OCI-LY7 (cell line): ENCODE measurements at regions not wholly inside any gene's neighbourhood (a gene's known extent, or its start where the extent isn't known, plus 50 kb on each side); places are given as distances from the start of the nearest gene placed in this dataset.

Source experiments
- BruUV-seq: library from RNA; stranded (reverse); fragments of 400-500 nt; replicated peaks from 2 replicates; lab custom pipeline; 2021; lab: Mats Ljungman, UMichigan
- CTCF ChIA-PET: fragments of 300-600 bp; sonication (Branson Sonifier 250); formaldehyde crosslinking; loops from one replicate; lab custom pipeline; 2022; ENCODE audit warnings: antibody characterized with exemption; ENCODE audit not compliant: unreplicated experiment; lab: Charles Lee
- POLR2A ChIA-PET: fragments of 300-600 bp; sonication (Branson Sonifier 250); formaldehyde crosslinking; loops from one replicate; lab custom pipeline; 2022; ENCODE audit warnings: antibody characterized with exemption; lab: Charles Lee
- DNase-seq: peaks from one replicate; pipeline ENCODE4 v3.0.0-alpha.2; 2015; ENCODE audit warnings: low spot score
- H2AFZ ChIP-seq: fragments of 200-600 bp; sonication (generic), shearing (Covaris generic); 2 replicates; pipeline ENCODE4 v1.6.1; 2014; ENCODE audit warnings: mild to moderate bottlenecking, antibody characterized with exemption, low read length, moderate library complexity
- H3K27ac ChIP-seq: fragments of 200-600 bp; sonication (generic); 2 replicates; pipeline ENCODE4 v1.5.1; 2014; ENCODE audit warnings: mixed run types, low read depth, mild to moderate bottlenecking, moderate library complexity, low read length, inconsistent platforms; ENCODE audit not compliant: poor library complexity, severe bottlenecking
- H3K36me3 ChIP-seq: fragments of 200-600 bp; sonication (generic); 2 replicates; pipeline ENCODE4 v1.6.1; 2014; ENCODE audit warnings: mild to moderate bottlenecking, antibody characterized with exemption, low read length, moderate library complexity, mixed read lengths; ENCODE audit not compliant: insufficient read depth
- H3K4me1 ChIP-seq: fragments of 200-600 bp; sonication (generic); 2 replicates; pipeline ENCODE4 v1.5.1; 2014; ENCODE audit warnings: mild to moderate bottlenecking, low read length; ENCODE audit not compliant: insufficient read depth, poor library complexity, severe bottlenecking
- H3K4me2 ChIP-seq: fragments of 200-600 bp; sonication (generic); 2 replicates; pipeline ENCODE4 v1.6.1; 2014; ENCODE audit warnings: mild to moderate bottlenecking, low read length
- H3K4me3 ChIP-seq: fragments of 200-600 bp; sonication (generic); 2 replicates; pipeline ENCODE4 v1.5.1; 2014; ENCODE audit warnings: mild to moderate bottlenecking, low read depth, low read length; ENCODE audit not compliant: poor library complexity, severe bottlenecking
- H3K79me2 ChIP-seq: fragments of 200-600 bp; sonication (generic); 2 replicates; pipeline ENCODE4 v1.6.1; 2016; ENCODE audit warnings: low read depth, mild to moderate bottlenecking, low read length, moderate library complexity, mixed read lengths; ENCODE audit not compliant: insufficient read depth
- H3K9me2 ChIP-seq: fragments of 200-600 bp; sonication (generic); 2 replicates; pipeline ENCODE4 v1.6.1; 2016; ENCODE audit warnings: mild to moderate bottlenecking, low read length, mixed read lengths; ENCODE audit not compliant: insufficient read depth
- H3K9me3 ChIP-seq: fragments of 200-600 bp; sonication (generic); 2 replicates; pipeline ENCODE4 v1.6.1; 2014; ENCODE audit warnings: mild to moderate bottlenecking, mixed run types, low read length, mixed read lengths
- H4K20me1 ChIP-seq: fragments of 200-600 bp; sonication (generic); 2 replicates; pipeline ENCODE4 v1.6.1; 2014; ENCODE audit warnings: mild to moderate bottlenecking, antibody characterized with exemption, low read length, moderate library complexity, mixed read lengths; ENCODE audit not compliant: insufficient read depth
- CTCF ChIP-seq: fragments of 200-600 bp; sonication (generic); conservative IDR thresholded peaks from 2 replicates; pipeline ENCODE4 v1.5.1; 2014; ENCODE audit warnings: mild to moderate bottlenecking, antibody characterized with exemption, low read length, moderate library complexity, mixed read lengths
- EZH2phosphoT487 ChIP-seq: fragments of 200-600 bp; sonication (generic); IDR thresholded peaks from 2 replicates; pipeline ENCODE4 v1.6.1; 2018; ENCODE audit warnings: low read depth, borderline replicate concordance, mild to moderate bottlenecking, mixed run types, antibody characterized with exemption, low read length, moderate library complexity, mixed read lengths
- intact Hi-C: fragments of 100-400 bp; cut with micrococcal nuclease; formaldehyde crosslinking; loops from one replicate; pipeline ENCODE4 v1.10.0; 2022; ENCODE audit not compliant: unreplicated experiment

GRCh38 chr13:62119739-62120700, 704.4 kb upstream of the PCDH20 start:
- TF ChIP-seq CTCF (peak; percentile 90), EZH2phosphoT487 (no peak)
- peak; percentile 63 for DNase-seq
- H3K9me3 ChIP-seq: peaks cover 4% of the 10 kb centered on the region; the same call in 1 of the 2 replicates
- BruUV-seq: no TSS peak
- no peaks in the 10 kb centered on the region for H3K79me2 ChIP-seq
- no peak overlapping the region; the same call in 1 of the 2 replicates for H3K4me2 ChIP-seq
- no peak overlapping the region for H3K27ac ChIP-seq
- no peaks in the 10 kb centered on the region for H3K9me2 ChIP-seq
- H4K20me1 ChIP-seq: no peaks in the 10 kb centered on the region
- H3K36me3 ChIP-seq: no peaks in the 10 kb centered on the region
- H2AFZ ChIP-seq: peak overlapping the region; percentile 37; the same call in 1 of the 2 replicates
- H3K4me1 ChIP-seq: peaks cover 11% of the 10 kb centered on the region
- ChIA-PET CTCF (interaction anchor here (0.9 to 1.0 kb wide), 2 partner anchors 238 to 251 kb away, joined by 3 to 5 read pairs; no protein-coding TSS in a partner anchor), POLR2A (interaction anchor here (0.8 to 1.2 kb wide), 6 partner anchors 9 to 207 kb away, joined by 3 to 5 read pairs (median 3); no protein-coding TSS in a partner anchor)
- intact Hi-C loops: loop anchor here (1.0 to 10.0 kb wide), 5 partner anchors 89 to 525 kb away; no protein-coding TSS in a partner anchor
- H3K4me3 ChIP-seq: no peak overlapping the region

- ChIA-PET POLR2A (no interaction called here), CTCF (no interaction called here)
- no peaks in the 10 kb centered on the region for H4K20me1 ChIP-seq
- no peak overlapping the region for H3K27ac ChIP-seq
- no peak overlapping the region for H3K4me2 ChIP-seq
- H3K4me1 ChIP-seq: peaks cover 11% of the 10 kb centered on the region
- no peaks in the 10 kb centered on the region for H3K9me3 ChIP-seq
- DNase-seq: no peak
- H3K36me3 ChIP-seq: no peaks in the 10 kb centered on the region
- no peak overlapping the region for H2AFZ ChIP-seq
- intact Hi-C loops: no loop called here
- H3K9me2 ChIP-seq: no peaks in the 10 kb centered on the region
- TF ChIP-seq CTCF: no peak
- no peak overlapping the region for H3K4me3 ChIP-seq
- no TSS peak for BruUV-seq
- H3K79me2 ChIP-seq: no peaks in the 10 kb centered on the region
These were observed 700.2 kb upstream of the PCDH20 start for GRCh38 chr13:62115831-62116230.

GRCh38 chr13:62113179-62113578, 697.5 kb upstream of the PCDH20 start:
- ChIA-PET POLR2A (interaction anchor here (0.6 to 1.4 kb wide), 3 partner anchors 9 to 280 kb away, joined by 3 read pairs; no protein-coding TSS in a partner anchor), CTCF (no interaction called here)
- Histone ChIP-seq H3K36me3 (no peaks in the 10 kb centered on the region), H4K20me1 (no peaks in the 10 kb centered on the region), H3K9me3 (no peaks in the 10 kb centered on the region), H3K27ac (no peak overlapping the region), H2AFZ (no peak overlapping the region), H3K4me1 (no peaks in the 10 kb centered on the region), H3K9me2 (no peaks in the 10 kb centered on the region), H3K4me2 (no peak overlapping the region), H3K79me2 (no peaks in the 10 kb centered on the region), H3K4me3 (no peak overlapping the region)
- intact Hi-C loops: no loop called here
- TF ChIP-seq CTCF (no peak), EZH2phosphoT487 (no peak)
- no TSS peak for BruUV-seq
- DNase-seq: no peak
